GM20000 (cell line): ENCODE measurements at regions not wholly inside any gene's neighbourhood (a gene's known extent, or its start where the extent isn't known, plus 50 kb on each side); places are given as distances from the start of the nearest gene placed in this dataset.

Experiments used
- DNase-seq: peaks from one replicate; pipeline ENCODE4 v3.0.0; 2012; ENCODE audit warnings: low spot score
- TF ChIP-seq, protein P1 (sequence below): IDR thresholded peaks from 2 replicates; pipeline ENCODE4 v1.5.1; 2012; ENCODE audit warnings: mild to moderate bottlenecking, control low read depth; ENCODE audit errors: extremely low read depth, missing control alignments

DNA sequence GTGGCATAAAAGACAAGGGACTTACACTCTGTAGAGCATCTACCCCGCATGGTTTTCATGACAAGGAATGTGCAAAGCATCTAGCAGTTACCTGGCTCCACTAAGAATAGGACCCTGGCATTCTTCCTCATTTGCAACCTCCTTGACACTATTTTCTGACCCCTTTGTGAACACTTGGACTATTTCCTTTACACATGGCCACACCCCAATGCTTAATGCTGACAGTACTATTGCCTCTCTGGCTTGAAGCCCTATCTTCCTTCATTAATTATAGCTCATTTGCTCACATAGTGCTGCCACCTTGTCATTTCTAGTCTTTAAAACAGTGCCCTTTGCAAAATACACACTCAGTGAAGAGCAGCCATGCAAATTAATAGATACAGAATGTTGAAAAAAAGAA lies 226.3 kb upstream of the VCX3A start:
- DNase-seq, result no peak
- TF ChIP-seq, protein P1, sequence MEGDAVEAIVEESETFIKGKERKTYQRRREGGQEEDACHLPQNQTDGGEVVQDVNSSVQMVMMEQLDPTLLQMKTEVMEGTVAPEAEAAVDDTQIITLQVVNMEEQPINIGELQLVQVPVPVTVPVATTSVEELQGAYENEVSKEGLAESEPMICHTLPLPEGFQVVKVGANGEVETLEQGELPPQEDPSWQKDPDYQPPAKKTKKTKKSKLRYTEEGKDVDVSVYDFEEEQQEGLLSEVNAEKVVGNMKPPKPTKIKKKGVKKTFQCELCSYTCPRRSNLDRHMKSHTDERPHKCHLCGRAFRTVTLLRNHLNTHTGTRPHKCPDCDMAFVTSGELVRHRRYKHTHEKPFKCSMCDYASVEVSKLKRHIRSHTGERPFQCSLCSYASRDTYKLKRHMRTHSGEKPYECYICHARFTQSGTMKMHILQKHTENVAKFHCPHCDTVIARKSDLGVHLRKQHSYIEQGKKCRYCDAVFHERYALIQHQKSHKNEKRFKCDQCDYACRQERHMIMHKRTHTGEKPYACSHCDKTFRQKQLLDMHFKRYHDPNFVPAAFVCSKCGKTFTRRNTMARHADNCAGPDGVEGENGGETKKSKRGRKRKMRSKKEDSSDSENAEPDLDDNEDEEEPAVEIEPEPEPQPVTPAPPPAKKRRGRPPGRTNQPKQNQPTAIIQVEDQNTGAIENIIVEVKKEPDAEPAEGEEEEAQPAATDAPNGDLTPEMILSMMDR, result no peak

DNA sequence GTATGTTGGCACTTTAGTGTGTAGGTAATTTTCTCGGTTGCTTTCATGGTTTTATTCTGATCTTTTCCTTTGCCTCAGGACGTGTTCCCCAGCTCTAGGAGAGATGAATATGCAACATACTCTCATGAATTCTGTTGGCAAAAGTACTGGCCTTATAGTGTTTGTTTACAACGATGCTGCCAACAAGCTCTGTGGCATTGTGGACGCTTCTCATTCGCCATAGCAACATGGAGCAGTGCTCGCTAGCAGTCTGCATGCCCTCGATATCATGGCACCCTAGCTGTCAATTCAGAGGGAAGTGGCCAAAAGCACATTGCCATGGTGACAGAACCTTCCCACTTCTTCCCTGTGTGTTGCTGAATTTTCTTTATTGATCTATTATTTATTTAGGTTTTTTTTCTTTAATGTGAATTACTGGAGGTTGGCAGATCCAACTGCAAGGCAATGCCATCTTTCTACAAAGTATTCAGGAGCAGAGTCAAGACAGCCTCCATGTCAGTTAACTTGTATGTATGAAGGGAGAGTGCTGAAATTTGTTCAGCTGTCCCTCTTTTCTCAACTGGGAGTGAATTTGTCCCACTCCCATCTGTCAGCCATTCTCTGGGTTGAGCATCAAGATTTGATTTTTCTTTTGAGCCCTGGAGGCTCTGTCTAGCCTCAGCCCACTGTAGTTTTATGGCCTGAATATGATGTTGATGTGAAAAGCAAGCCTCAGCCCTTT lies 224.9 kb upstream of the VCX3A start:
- DNase-seq, result no peak
- TF ChIP-seq, protein P1, result no peak

DNA sequence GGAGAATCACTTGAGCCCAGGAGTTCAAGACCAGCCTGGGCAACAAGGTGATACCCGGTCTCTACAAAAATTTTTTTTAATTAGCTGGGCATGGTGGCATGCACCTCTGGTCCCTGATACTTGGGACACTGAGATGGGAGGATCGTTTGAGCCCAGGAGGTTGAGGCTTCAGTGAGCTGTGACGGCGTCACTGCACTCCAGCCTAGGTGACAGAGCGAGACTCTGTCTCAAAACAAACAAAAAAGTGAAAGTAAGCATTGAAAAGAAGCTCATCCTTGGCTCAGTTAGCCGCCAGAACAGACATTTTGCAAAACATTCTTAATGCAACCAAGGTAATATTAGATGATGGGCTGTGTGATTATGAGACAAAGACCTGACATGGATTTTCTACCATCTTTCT lies 223.3 kb upstream of the VCX3A start:
- DNase-seq, result no peak
- TF ChIP-seq, protein P1, result no peak

DNA sequence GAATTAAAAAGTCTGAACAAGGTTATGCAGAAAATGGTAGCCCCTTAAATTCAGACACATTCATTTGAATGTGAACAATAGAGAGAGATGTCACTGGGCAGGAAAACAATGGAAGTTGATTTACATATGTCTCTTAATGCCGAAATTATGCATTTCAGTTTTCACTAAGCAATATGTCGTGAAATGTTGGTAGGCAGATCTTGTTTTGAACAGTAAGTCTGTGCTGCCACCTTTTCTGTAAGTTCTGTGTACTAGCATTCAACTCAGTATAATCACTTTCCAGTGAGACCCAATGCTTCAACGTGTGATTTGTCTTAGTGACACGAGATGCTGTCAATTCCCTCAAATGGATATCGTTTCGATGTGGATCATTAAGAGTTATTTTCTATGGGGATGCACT lies 222.7 kb upstream of the VCX3A start:
- no peak for DNase-seq

DNA sequence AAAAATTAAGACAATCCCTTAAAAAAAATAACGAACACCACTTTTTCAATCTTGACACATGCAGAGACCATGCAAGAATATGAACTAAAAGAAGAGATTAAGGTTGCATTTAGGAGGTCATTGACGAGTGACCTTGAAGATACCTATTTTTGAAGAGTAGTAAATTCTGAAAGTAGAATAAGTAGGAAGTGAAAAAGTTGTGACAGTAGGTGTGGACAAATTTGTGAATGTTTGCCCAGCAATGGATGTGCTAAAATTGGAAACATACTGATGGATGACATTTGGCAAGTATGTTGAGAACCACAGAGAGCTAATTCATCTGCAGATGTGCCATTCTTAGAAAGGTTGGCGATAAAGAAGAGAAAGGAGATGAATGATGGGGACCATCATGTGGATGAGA lies 213.7 kb upstream of the VCX3A start:
- DNase-seq, result no peak
- TF ChIP-seq, protein P1, result no peak

More for the DNA sequence above, 222.7 kb upstream of the VCX3A start:
- TF ChIP-seq, protein P1, result no peak

DNA sequence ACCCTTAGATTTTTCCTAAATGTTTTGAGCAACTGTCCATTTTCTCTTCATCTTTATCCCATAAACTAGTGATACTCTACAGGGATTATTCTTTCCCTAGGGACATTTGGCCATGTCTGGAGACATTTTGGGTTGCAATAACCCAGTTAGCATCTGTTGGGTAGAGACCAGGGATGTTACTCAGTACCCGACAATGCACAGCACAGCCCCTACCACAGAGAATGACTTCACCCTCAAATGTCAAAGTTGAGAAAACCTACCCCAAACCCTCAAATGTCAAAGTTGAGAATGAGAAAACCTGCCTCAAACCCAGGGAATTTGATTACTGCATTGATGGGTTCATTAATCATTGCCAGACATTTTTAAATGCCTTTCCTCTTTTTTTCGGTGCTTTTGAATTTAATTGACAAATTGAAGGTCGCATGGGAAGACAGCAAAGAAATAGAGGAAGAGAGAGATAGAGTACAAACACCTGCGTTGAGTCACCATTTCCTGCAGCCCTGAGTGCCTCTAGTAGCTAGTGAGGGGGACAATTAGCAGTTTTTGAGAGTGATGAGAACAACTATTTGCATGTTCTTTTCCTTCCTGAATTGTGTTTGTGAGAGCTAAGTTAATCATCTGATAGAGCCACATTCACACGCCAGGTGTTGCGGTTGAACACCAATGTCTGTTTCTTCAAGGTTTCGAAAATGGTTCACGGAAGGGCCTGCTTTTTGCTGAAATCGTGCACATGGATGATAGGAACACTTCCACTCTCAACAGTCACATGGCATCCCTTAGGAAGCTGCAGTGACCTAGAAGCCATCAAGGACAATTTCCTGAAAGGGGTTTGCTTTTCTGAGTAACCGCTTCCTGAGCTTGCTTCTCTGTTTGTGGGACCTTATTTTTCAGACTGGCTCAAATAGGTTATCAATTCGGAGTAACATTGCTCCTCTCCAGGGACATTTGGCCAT lies 203.9 kb upstream of the VCX3A start:
- TF ChIP-seq, protein P1, result no peak
- DNase-seq, result peak; percentile 33

DNA sequence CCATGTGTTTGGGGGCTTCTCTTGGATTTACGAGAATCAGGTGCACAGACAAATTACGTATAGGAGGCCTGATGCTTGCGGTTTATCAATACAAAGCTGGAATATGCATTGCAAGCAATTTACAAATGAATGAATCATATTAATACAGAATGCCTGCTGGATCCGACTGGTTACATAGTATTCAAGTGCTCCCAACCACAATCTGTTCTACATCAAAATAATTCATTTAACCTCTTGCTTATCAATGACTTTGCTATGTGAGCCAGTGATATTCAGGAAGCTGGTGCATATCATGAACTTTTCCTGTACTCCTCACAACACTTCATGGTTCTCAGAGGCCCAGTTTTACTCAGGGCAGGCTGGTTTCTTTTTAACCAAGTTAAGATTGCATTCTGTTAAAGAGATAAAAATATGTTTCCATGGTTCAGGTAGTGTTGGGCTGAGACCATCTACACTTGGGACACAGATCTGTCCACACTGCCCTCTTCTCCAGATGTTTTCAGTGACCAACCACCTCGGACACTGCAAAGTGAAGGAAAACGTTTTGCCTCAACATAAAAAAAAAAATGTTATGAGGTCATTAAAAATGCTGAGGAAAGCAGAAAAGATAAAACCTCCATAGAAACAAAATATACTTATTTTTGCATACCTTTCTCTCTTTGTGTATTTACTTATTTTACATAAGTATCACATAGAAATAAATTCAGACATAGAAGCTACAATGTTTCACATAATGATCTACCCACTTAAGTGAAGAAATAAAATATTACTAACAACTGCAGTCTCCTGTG lies 200.1 kb upstream of the VCX3A start:
- DNase-seq, result no peak
- TF ChIP-seq, protein P1, result no peak
